Stimulated activated naive CD4-positive, alpha-beta T cell (primary cell): ENCODE measurements at regions not wholly inside any gene's neighbourhood (a gene's known extent, or its start where the extent isn't known, plus 50 kb on each side); places are given as distances from the start of the nearest gene placed in this dataset.
"Not testable (repeated sequence)": the region's sequence is repeated elsewhere in the genome, so short reads cannot be mapped to it uniquely, and the experiment has no call there.

Experiments used
- DNase-seq, 6 experiments: peaks; one replicate each; lab custom pipeline; 2025; lab: John Stamatoyannopoulos, UW

DNA sequence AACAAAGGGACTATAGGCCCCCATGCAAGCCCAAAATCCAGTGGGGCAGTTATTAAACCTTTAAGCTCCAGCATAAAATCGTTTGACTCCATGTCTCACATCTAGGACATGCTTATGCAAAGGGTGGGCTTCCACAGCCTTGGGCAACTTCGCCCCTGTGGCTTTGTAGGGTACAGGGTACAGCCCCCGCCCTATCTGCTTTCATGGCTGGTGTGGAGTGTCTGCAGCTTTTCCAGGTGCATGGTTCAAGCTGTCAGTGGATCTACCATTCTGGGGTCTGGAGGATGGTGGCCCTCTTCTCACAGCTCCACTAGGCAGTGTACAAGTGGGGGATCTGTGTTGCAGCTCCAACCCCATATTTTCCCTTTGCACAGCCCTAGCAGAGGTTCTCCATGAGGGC lies 559.8 kb upstream of the TECRL start:
- DNase-seq, result no peak

DNA sequence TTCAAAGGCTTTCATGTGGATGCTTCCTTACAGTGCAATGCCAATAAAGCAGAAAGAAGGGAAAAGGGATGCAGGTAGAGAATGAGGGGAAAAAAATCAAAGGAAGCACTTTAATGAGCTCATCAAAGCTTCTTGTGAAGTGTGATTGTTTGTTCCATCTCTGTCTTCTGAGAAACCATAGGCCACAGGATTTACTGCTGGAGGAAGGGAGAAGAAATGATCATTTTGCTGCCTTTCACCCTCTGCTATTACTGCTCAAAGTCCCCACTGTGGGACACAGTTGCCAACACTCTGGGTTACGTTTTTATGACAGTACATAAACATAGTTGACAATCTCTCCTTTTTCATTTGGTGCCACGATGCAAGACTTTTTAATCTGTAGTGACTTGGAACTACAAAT lies 558.0 kb upstream of the TECRL start:
- no peak for DNase-seq

- DNase-seq, result no peak
These were observed 551.3 kb upstream of the TECRL start for GRCh38 chr4:64960516-64960915.

- no peak for DNase-seq
These were observed 531.4 kb upstream of the TECRL start for GRCh38 chr4:64940698-64941097.

GRCh38 chr4:64935469-64936001 lies 526.3 kb upstream of the TECRL start:
- no peak for DNase-seq

- no peak for DNase-seq
These were observed 502.6 kb upstream of the TECRL start for GRCh38 chr4:64911846-64912245.

GRCh38 chr4:64903986-64904385 lies 494.7 kb upstream of the TECRL start:
- DNase-seq, result no peak

DNA sequence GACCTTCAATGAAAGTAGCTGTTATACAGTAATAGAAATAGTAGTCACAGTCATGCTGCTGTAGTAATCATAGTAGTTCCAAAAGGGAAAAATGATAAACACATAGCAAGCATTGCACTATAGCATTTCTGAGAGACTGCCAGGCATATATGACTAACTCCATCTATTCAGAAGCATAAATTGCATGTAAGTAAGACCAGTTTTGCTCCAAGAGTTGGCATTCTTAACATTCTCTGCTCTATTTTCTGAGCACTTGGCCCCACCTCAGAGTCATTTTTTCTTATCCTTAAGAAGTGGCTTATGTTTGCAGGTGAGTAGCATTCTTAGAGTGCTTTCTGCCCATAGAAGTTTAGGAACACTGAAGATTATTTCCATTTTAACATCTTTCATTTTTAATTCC lies 490.3 kb upstream of the TECRL start:
- no peak for DNase-seq

- DNase-seq, result not testable (repeated sequence)
These were observed 489.8 kb upstream of the TECRL start for GRCh38 chr4:64899030-64899429.

- no peak for DNase-seq
These were observed 488.4 kb upstream of the TECRL start for GRCh38 chr4:64897683-64898082.

DNA sequence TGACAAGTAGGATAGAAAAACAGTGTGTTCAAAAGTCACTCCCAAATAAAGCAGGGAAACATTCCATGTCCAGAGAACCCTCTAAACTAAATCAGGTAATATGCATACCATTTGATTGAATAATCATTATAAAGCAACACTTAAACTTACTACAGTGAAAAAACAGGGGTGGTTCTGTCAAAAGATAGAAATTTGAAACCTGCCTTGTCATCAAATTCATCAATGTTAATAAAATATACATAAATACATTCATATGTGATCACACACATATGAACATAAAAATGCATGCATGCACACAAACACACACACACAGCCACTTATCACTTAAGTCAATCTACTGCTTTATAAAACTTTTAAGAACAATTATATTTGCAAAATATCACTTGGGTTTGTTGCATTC lies 485.8 kb upstream of the TECRL start:
- no peak for DNase-seq

GRCh38 chr4:64893205-64893604 lies 484.0 kb upstream of the TECRL start:
- no peak for DNase-seq

- DNase-seq, result no peak
These were observed 480.8 kb upstream of the TECRL start for GRCh38 chr4:64889906-64890610.

GRCh38 chr4:64883087-64883807 lies 474.0 kb upstream of the TECRL start:
- DNase-seq, result no peak

DNA sequence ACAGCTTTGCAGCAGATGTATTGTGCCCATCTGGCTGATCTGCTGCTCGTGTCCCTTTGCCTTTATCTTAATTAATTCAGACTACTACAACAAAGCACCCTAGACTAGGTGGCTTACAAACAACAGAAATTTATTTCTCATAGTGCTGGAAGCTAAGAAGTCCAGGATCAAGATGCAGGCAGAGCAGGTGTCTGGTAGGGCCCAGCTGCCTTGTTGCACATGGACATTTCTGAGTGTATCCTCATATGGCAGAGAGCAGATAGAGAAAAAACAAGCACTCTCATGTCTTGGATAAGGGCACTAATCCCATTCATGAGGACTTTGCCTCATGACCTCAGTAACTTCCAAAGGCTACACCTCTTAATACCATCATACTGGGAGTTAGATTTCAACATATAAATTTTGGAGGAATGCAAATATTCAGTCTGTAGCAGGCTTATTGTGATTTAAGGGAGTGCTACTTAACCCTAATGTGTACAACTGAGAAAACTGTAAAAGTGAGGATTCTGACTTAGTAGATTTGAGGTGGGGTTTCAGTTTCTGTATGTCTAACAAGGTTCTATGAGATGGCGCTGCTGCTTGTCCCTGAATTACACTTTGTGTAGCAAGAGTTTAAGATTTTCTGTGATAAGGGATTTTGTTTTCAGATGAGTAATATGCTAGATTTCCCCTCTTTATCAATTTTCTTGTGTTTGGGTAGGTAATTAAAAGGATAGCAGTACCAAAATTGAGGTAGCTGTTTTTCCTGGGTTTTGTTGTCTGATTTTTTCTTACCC lies 473.2 kb upstream of the TECRL start:
- DNase-seq, result no peak

DNA sequence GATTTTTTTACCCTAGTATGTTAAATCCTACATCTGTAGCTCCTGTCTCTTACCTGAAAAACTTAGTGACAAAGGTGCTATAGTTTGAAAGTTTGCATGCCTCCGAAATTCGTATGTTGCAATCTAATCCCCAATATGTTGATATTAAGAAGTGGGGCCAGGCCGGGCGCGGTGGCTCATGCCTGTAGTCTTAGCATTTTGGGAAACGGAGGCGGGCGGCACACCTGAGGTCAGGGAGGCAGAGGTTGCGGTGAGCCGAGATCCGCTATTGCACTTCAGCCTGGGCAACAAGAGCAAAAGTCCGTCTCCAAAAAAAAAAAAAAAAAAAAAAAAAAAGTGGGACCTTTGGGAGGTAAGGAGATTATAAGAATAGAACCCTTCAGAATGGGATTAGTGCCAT lies 471.3 kb upstream of the TECRL start:
- DNase-seq, result no peak

DNA sequence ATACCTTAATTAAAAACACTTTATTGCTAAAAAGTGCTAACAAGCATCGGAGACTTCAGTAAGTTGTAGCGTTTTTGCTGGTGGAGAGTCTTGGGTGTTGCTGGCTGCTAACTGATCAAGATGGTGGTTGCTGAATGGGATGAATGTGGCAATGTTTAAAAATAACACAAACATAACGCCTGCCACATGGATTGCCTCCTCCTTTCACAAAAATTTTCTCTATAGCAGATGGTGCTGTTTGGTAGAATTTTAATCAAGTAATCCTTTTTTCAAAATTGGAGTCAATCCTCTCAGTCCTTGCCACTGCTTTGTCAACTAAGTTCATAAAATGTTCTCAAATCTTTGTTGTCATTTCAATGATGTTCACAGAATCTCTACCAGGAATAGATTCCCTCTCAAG lies 466.8 kb upstream of the TECRL start:
- no peak for DNase-seq

GRCh38 chr4:64870558-64870957 lies 461.3 kb upstream of the TECRL start:
- DNase-seq, result no peak

DNA sequence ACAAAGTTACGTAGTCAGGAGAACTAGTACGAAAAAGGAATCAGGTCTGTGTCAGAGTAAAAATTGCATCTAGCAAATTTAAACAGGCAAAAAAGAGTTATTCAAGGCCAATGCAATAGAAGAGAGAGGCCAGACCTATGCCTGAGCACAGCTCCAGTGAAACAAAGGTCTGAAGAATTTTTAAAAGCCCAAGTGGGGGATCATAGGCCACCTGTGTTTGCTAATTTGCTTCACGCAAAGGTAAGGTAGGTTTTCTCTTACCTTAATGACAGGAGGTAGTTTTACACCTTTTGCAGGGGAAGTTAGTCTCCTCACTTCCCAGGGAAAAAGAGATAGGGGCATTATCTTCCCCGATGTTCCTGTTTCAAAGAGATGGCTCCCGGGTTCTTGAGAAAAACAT lies 448.6 kb upstream of the TECRL start:
- DNase-seq, result no peak

- DNase-seq, result no peak
These were observed 447.9 kb upstream of the TECRL start for GRCh38 chr4:64857198-64857597.

DNA sequence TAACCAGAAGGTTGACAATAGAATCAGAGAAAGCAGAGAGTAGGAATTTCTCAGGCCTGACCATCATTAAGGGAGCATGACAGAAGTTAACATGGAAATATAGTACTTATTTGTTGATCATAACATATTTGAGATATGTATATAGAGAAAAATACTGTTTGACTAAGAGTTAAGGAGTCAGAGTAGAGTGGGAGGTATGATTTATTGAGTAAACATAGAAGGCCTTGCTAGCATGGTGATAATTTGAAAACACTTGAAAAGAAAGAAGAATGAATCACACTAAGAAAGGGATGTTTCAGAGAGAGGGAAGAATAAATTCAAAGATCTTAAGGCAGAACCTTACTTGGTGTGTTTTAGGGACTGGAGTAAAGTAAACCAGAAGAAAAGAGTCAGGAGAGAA lies 437.2 kb upstream of the TECRL start:
- no peak for DNase-seq

- no peak for DNase-seq
These were observed 420.5 kb upstream of the TECRL start for GRCh38 chr4:64829749-64830148.

- no peak for DNase-seq
These were observed 415.3 kb upstream of the TECRL start for GRCh38 chr4:64824591-64824990.
